GM19023 (cell line): ENCODE measurements at regions not wholly inside any gene's neighbourhood (a gene's known extent, or its start where the extent isn't known, plus 50 kb on each side); places are given as distances from the start of the nearest gene placed in this dataset.

Source experiments
- ATAC-seq: cut with Tn5 transposase; IDR thresholded peaks from one replicate; pipeline ENCODE4 v1.9.1; 2021; ENCODE audit warnings: mild to moderate bottlenecking, moderate library complexity; ENCODE audit not compliant: unreplicated experiment

DNA sequence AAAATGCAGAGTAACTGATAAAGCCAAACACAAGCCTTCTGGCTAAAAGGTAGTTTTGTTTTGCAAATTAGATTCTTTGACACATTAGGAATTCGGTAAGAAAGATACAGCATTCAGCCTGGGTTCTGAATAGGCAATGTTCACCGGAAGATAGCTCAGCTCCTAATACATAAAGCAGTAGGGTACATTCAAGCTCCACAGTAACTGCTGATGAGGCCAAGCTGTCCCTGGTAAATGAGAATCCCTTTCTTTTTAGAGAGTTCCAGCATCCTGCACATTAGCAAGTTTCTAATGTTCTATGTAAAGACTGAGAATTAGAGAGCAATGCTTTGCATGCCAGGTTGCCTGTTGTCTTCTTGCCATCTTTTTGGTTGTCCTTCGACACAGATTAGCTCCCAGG, 316.3 kb upstream of the SLC14A2 start:
- ATAC-seq, result no peak

DNA sequence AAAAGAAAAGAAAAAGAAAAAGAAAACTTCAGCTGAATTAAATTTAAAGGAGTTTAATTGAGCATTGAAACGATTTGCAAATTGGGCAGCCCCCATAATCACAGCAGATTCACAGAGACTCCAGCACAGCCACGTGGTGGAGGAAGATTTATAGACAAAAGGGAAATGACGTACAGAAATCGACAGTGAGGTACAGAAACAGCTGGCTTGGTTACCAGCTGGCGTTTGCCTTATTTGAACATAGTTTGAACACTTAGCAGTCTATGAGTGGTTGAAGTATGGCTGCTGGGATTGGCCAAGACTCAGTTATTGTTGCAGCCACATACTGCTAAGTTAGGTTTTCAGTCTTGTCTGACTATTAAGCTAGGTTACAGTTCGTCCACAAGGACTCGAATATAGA, 312.2 kb upstream of the SLC14A2 start:
- no peak for ATAC-seq

DNA sequence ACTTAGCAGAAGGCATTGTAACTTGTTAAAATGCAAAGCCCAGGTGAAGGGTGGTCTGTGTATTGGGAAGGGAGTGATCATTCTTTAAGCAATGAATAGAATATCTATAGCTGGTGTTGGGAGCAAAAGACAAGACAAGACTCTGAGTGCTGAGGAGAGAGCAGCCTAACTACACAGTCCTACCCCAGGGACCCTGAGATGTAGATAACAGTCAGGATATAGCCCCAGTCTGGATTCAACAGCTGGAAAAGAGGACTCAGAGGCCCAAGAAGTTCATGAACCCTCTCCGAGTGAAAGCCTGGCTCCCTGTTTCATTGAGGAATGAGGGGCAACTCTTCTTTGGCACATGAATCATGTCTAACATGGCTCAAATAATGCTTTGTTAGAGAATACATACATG, 310.7 kb upstream of the SLC14A2 start:
- ATAC-seq, result no peak

DNA sequence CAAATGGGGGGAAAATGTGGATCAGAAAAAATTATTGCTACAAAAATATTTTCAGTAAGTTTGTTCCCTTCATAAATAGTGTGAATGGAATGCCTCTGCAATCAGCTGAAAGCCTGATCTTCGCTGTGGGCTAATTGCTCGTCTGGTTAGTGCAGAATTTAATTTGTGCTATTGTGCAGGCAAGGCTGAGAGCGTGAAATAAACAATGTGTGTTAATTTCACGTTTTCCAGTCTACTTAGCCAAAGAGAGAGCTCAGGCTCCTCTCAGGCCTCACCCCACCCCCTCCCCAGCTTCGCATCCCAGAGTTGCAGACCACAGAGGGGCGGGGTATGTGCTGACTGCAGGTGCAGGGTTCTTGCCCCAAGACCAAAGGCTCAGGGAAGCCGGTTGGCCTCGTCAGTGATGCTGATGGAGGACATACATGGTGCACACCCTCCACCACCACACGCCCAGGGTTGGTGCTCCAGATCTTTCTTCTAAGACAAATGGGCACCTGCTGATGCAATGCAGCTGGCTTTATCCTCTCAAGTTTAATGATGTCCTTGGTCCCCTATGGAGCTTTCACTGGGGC, 302.6 kb upstream of the SLC14A2 start:
- ATAC-seq, result no peak

DNA sequence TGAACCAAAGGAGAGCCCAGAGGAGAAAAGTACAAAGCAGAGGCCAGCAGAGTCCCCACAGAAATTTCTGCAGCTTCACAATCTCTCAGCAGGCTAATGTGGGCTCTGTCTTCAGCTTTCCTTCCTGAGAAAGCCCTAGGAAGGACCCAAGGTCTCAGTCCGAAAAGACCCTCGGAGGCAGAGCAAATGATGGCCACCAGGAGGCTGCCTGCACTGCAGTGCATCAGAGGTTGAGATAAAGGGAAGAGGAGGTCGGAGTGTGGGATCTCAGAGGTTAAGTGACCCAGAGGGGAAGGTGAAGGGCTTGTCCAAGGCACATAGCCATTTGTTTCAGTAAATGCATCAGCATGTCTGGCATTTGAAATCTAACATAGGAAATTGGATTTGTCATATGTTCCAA, 299.1 kb upstream of the SLC14A2 start:
- no peak for ATAC-seq

DNA sequence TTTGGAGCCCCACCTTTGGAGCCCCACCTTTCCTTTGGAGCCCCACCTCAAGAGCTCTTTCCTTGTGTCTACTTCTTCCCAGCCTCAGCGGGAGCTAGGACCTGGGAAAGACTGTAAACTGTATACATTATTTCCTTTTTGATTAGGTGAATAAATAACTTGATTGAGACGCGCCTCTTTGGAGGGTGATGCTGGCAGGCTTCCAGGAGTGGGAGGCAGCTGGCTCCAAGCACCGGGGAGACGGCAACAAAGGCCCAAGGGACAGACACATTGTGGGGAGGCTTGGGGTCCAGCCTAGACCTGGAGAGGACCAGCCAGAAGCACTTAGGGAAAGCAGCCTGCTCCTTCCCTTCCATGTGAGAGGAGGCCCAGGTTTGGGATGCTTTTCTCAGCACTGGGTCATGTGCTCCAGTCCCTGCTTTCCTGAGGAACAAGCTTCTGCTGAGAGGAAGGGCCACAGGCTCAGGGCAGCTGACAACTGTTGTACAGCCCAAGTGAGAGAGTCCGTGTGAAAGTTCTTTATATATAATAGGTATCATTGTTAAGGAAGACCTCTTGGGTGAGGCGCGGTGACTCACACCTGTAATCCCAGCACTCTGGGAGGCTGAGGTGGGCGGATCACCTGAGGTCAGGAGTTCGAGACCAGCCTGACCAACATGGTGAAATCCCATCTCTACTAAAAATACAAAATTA, 297.2 kb upstream of the SLC14A2 start:
- no peak for ATAC-seq

DNA sequence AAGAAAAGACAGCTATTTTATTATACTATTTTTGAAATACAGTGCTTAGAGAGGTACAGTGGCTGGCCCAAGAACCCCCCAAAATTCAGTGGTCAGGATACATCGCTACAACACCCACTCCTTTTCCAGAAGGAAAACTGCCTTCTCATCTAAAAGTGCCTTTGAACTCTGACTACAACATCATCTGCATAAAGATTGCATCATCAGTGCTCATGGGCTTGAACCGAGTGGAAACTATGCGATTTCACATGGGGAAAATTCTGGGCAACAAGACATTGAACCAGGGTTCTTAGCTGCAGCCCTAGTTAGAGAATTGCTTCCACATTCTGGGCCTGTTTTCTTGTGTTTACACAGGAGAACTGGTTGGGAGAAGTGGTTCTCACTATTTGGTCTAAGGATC, 294.6 kb upstream of the SLC14A2 start:
- no peak for ATAC-seq

DNA sequence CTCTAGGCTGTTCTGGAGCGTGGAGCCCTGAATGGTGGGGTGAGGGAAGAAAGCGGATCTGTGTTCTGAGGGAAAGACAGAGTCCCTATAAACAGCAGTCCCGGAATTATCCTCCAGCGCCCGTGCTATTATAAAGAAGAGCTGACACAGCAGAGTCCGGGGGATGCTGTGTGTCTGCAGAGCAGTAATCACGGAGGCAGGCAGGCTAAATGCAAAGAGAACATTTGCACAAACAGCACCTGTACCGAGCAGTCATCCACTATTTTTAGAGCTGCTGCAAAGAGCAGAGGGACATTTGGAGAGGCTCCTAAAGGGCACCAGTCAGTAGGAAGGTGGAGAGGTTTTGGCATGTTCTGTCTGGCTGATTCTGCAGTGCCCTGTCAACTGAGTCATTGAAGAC, 293.8 kb upstream of the SLC14A2 start:
- no peak for ATAC-seq

DNA sequence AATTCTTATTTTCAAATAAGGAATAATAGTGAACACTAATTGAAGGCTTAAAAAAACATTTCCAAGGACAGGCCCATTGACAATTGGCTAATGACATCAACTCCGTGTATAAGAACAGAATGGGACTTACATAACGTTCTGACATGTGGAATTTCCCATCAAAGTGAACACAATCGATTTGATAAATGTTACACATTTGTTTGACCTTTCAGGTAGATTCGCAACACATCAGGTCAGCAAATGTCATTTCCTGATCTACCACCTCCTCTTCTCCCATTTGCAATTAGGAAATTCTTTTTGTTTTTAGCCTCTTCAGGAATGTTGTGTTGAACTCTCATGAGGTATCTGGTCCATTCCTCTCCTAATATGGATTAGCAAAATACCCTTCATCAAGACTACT, 292.9 kb upstream of the SLC14A2 start:
- ATAC-seq, result no peak

DNA sequence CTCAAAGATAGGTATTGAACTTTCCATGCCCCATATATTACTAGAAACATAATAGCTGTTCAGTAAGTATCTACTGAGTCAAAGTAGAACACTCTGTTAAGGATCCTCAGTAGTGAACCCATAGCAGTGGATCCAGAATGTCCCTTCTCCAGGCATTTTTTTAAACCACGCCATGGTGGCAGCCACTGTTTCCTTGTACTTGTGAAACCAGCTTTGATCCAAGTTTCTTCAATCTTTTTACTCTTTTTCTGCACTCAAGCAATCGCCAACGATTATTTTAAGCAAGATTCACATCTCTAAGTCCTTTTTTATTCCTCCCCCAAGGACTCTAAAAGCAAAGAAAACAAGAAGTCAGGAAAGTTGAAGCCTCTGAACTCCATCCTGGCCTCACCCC, 291.2 kb upstream of the SLC14A2 start:
- no peak for ATAC-seq

DNA sequence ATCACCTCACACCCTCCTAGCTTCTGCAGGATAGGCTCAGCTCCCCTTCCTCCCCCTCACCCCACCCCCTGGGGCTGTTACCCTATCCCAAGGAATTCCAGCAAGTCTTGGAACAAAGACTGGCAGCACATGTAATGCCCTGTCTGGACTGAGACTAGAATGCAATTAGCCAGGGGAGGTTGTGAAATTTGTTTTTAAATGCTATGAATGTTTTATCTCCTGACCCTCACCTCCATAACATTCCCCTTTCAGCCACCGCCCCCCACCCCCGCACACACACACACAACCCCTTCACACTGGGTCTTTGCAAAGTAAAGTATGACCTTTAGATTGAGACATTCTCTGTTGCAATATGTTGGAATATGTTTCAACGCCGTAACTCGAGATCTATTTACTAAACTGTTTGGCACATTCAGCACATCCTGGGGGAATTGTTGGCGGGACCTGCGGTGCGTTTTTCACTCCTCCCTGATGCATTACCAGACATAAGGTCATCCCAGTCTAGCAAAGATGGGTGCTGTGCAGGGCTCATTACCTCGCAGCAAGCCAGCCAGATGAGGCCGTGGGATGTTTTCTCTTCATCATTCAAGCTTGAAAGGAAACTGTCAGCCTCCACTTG, 290.7 kb upstream of the SLC14A2 start:
- no peak for ATAC-seq

DNA sequence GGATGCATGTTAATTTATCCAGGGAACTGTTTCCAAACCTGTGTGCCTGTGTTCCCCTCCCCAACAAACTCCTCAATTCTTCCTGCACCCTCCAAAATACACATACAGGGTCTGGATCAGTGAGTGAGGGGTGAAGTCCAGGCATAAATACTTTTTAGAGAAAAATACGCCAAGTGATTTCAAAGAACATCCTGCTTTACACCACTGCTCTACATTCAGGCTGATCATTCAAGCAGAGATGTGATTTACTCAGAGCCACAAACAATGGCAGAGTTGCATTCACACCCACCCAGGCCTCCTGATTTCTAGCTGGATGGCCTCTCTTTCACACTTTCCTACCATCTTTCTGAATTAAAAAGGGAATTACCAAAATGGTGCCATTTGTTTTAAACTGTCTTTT, 289.5 kb upstream of the SLC14A2 start:
- no peak for ATAC-seq

DNA sequence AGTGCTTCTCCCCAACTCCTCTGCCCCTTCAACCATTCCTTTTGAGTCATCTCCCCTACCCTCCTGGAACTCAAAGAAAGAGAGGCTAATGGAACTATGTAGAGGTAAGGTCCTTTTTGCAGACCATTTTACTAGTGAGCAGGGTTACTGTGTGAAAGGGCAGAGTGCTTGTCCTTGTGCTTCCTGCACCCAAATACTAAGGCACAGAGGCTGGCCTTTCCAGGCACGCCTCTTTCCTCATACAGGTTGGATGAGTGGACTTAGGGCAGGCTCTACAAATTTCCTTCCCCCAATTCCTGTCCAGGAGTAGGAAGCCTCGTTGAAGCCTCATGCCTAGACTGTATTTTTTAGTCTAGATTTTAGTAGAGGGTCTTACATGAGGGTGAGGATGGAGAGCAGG, 288.8 kb upstream of the SLC14A2 start:
- ATAC-seq, result no peak

DNA sequence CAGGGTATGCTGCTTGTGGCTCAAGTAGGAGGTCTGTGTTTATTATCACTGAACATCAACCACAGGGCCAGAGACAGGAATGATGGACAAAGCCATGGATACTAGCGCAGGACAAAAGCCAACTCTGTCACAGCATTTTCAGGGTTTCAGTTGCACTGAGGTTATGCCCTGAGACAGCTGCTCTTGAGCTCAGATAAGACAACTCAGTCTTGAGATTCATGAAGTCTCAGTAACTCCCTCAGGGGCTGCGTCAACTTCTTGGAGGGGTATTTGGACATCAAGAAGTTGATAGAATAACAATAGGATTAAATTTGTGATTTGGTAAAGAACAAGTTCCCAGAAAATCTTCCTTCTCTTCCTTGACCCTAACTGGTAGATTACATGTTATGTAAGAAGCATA, 287.0 kb upstream of the SLC14A2 start:
- ATAC-seq, result no peak

DNA sequence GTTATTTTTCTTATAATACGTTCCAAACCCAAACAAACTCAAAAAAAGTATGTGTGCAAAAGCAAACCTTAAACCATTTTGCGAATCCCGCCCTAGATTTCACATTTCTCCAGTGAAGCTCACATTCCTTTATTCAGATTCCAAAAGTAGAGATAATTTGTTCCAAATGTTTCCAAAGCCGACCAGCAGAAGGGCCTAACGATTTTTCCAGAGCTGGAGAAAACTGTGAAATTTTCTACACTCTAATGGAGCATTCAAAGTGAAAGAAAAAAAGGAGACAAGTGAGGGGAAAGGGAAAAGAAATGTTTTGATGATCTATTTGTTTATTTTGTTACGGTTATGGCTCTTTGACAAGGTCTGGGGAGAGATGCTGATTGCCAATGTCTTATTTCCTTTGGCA, 286.5 kb upstream of the SLC14A2 start:
- no peak for ATAC-seq

DNA sequence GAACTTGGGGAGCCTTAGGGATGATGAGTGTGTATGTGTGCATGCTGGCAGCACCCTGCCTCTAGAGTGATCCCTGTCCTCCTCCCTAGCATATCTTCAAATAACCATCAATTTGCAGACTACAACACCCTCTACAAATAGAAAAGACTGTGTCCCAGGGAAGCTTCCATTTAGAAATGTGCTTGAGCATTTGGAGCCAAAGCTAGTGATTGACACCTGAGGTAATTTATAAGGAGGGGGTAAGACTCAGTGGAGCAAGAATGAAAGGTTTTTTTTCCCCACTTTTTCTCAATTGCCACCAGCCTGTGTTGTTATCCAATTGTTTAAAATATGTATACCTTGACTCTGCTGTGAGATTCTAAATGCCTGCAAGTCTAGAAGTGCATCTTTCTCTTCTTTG, 286.0 kb upstream of the SLC14A2 start:
- ATAC-seq, result no peak

DNA sequence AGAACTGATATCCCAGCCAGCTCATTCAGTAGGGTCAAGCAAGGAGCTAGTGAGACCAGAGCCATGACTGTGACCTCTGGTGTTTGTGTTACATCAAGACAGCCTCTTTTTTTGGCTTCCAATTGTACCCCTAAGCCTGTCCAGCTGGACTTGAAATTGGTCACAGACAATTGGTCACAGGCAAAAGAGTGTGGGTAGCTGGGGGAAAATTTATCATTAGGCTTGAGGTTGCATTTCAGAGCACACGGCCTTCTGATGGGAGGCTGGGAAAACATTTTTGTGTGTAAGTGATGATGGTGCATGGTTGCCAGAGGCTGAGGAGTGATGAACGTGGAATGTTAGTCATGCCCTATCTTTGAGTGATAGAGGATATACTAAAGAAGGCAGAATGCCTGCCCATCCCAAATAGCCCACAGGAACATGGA, 285.1 kb upstream of the SLC14A2 start:
- ATAC-seq, result no peak

DNA sequence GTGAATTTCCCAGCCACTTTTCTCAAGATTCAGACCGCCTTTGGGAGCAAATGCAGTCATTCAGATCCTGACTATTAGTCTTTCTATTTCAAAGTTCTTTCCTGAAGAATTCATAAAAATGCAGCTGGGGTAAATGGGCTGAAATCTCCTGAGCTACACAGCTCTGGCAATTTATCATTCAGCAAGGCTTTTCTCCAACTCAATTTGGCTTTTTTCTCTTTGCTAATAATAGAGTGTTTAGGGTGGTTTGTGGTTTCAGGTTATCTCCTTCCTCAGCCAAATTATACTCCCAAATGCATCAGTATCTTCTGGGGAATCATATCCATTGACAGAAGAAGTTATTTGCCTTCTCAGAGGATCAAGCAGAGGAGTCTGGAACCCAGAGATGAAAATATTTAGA, 282.4 kb upstream of the SLC14A2 start:
- no peak for ATAC-seq

DNA sequence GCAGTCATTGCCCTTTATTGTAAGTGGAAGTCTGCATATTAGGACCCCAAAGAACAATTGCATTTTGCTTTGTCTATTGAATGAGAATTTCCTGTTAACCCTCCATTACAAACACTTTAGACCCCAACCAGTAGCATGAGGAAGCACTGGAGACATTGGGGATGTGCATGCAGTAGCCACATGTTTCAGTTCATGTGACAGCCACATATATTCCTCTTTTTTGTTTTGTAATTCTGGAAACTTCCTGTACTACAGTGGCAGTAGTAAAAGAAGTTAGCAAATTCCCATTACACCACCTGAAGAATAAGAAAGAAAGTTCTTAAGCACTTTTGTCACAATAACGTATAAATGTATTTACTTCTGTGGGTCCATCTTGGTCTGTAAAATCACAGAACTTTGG, 281.1 kb upstream of the SLC14A2 start:
- ATAC-seq, result no peak

DNA sequence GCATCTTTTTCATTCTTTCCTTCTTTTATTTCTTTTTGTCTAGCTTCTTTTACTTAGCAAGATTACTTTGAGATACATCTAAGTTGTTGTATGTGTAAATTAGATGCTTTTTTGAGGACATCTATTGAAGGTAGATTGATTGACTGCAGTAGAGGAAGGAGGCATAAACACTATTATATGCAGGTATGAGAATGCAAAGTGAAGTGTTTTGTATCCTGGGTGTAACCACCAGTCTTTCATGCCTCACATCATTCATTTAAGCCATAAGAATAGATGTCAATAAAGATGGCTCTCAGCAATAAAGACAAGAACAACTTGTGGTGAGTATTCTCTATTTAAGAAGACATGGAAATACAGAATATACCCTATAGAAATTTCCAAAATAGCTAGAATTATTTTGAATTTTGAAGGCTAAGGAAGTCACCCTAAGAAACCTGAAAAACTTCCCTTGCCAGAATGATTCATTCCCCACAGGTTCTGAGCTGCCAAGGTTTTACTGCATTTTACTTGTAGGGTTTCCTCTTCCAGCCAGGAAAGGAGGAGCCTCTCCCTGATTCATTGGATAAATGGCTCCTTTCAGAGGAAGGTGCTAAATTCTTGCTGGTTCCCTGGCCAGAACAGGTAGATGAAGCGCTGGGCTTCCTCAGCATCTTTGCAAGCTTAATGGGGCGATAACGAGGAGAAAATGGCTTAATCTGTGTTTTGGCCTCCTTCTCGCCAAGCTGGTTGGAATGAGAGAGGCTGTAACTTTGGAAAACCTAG, 279.8 kb upstream of the SLC14A2 start:
- no peak for ATAC-seq

DNA sequence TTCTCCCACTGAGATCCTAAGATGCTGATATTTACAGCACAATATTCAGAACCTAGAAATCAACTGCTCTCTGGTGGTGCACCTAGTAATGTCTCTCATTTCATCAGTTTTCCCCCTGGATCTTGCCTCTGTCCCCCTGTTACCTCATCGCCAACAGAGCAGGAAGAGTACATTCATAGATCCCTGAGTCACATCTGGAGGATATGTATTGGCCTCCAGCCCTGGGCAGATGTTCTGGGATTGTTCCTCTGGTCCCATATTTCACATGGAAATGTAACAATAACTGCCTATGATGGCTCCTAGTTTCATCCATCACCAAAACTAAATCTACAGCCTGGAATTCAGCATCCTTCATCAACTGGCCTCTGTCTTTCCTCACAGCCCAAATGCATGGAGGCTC, 278.8 kb upstream of the SLC14A2 start:
- no peak for ATAC-seq

DNA sequence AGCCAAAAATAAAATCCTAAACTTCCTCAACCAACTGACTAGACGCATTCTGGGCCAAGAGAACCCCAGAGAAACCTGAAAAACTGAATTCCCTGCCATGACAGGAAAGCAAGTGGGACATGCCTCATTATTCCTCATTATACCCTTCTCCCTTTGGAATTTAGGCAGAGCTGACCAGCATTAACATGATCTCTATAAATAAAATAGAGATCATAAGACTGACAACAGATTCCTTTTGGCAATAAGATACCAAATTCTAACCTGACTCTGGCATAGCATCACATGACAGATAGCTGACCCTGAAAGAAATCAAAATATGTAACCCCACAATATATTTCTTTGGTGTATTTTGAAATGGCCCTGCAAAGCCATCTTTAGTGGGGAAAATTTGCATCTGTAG, 277.8 kb upstream of the SLC14A2 start:
- ATAC-seq, result no peak
